SK-N-SH (cell line): ENCODE measurements at regions not wholly inside any gene's neighbourhood (a gene's known extent, or its start where the extent isn't known, plus 50 kb on each side); places are given as distances from the start of the nearest gene placed in this dataset.

Source experiments
- FOXJ3 ChIP-seq: sonication (generic); formaldehyde crosslinking; IDR thresholded peaks from 2 replicates; pipeline ENCODE4 v1.5.1; 2020; ENCODE audit warnings: mild to moderate bottlenecking, missing genetic modification reagents
- FOXM1 ChIP-seq: IDR thresholded peaks from 2 replicates; pipeline ENCODE4 v1.4.0; 2012; ENCODE audit warnings: low read depth, mild to moderate bottlenecking
- MXI1 ChIP-seq: IDR thresholded peaks from 2 replicates; pipeline ENCODE4 v1.6.1; 2012; ENCODE audit warnings: mild to moderate bottlenecking, low read depth, low read length, improper control_type of control experiment
- POLR2AphosphoS5 ChIP-seq: IDR thresholded peaks from 2 replicates; pipeline ENCODE4 v1.6.1; 2012; ENCODE audit warnings: low read depth, low read length
- RCOR1 ChIP-seq: fragments of 150-350 bp; IDR thresholded peaks from 2 replicates; pipeline ENCODE4 v1.6.1; 2017; ENCODE audit warnings: antibody characterized with exemption, low read length
- SMC3 ChIP-seq: IDR thresholded peaks from 2 replicates; pipeline ENCODE4 v1.6.1; 2012; ENCODE audit warnings: low read depth, low read length, improper control_type of control experiment
- TAF1 ChIP-seq: IDR thresholded peaks from 2 replicates; pipeline ENCODE4 v1.6.1; 2012; ENCODE audit warnings: low read depth, mild to moderate bottlenecking, low read length, moderate library complexity, borderline replicate concordance
- YY1 ChIP-seq: IDR thresholded peaks from 2 replicates; pipeline ENCODE4 v1.4.0; 2012; ENCODE audit warnings: low read depth, mild to moderate bottlenecking
- ZBTB33 ChIP-seq: IDR thresholded peaks from 2 replicates; pipeline ENCODE4 v1.4.0; 2012; ENCODE audit warnings: low read depth, borderline replicate concordance
- TF ChIP-seq, protein P1 (sequence below): fragments of 200-600 bp; sonication (generic); IDR thresholded peaks from 2 replicates; pipeline ENCODE4 v1.6.1; 2017; ENCODE audit warnings: antibody characterized with exemption, mild to moderate bottlenecking, moderate library complexity
- TF ChIP-seq, protein P2 (sequence below): fragments of 150-350 bp; IDR thresholded peaks from 2 replicates; pipeline ENCODE4 v1.6.1; 2017; ENCODE audit warnings: antibody characterized with exemption, low read length, low read depth, borderline replicate concordance

DNA sequence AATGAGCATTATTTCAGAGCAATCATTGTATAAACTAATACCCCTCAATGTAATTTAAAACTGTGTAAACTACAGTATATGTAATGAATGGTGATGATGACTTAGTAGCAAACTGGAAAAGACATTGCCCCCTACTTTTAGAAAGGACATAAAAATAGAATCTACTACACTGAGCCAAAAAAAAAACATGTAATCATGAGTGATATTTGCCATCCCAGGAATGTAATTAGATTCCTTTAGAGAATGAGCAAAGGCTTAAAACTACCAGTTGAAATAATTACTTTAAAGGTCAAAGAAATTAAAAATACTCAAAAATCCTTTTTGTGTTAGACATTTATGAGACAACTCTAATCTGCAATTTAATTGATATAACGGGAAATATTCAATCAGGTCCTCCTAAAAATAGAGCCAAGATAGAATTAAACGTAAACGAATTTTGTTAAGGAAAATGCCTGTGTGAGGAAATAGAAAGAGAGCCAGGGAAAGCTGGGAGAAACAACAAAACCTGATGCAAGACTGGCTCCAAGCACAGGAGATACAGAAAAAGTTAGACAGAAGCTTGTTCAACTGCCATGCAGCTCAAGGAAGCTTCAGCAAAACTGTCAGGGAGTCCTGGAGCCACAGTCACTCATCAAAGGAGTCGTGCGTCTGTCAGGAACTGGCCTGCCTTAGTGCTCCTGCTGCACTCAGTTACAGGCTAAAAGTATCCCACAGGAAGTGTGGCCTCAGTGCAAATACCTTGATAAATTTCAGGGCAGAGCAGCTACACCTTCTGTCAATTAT is 655.7 kb upstream of the INTU start:
- TF ChIP-seq RCOR1 (no peak), YY1 (no peak), FOXJ3 (CRISPR knock-in tag) (no peak), TAF1 (no peak), POLR2AphosphoS5 (no peak), FOXM1 (no peak), ZBTB33 (no peak), SMC3 (no peak), MXI1 (no peak)
- TF ChIP-seq, protein P1, sequence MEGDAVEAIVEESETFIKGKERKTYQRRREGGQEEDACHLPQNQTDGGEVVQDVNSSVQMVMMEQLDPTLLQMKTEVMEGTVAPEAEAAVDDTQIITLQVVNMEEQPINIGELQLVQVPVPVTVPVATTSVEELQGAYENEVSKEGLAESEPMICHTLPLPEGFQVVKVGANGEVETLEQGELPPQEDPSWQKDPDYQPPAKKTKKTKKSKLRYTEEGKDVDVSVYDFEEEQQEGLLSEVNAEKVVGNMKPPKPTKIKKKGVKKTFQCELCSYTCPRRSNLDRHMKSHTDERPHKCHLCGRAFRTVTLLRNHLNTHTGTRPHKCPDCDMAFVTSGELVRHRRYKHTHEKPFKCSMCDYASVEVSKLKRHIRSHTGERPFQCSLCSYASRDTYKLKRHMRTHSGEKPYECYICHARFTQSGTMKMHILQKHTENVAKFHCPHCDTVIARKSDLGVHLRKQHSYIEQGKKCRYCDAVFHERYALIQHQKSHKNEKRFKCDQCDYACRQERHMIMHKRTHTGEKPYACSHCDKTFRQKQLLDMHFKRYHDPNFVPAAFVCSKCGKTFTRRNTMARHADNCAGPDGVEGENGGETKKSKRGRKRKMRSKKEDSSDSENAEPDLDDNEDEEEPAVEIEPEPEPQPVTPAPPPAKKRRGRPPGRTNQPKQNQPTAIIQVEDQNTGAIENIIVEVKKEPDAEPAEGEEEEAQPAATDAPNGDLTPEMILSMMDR = no peak
- TF ChIP-seq, protein P2, sequence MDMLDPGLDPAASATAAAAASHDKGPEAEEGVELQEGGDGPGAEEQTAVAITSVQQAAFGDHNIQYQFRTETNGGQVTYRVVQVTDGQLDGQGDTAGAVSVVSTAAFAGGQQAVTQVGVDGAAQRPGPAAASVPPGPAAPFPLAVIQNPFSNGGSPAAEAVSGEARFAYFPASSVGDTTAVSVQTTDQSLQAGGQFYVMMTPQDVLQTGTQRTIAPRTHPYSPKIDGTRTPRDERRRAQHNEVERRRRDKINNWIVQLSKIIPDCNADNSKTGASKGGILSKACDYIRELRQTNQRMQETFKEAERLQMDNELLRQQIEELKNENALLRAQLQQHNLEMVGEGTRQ = no peak
